ENCODE measurements at regions not wholly inside any gene's neighbourhood (a gene's known extent, or its start where the extent isn't known, plus 50 kb on each side); places are given as distances from the start of the nearest gene placed in this dataset.
"Not testable (repeated sequence)": the region's sequence is repeated elsewhere in the genome, so short reads cannot be mapped to it uniquely, and the experiment has no call there.

DNA sequence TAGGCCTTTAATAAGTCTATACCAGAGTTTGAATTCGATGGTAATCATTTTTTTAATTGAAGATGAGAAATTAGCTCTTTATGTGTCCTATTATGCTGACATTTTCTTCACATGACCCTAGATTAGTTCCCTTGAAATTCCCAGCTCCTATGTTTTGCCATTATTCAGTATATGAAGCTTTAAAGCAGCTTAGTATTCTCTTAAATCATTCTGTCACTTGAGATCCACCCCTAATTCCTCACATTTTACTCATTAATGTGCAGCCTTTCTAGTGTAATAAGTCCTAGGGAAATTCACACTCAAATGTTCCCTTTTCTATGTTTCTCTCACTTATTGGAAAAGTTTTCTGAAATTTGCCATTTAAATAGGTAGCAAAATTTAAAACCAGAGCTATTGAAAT, 704.5 kb upstream of the B3GALT2 start:
- BruUV-seq (replicated peaks), result no TSS peak
- no peak for DNase-seq (ENCODE audit: low spot score)
- Histone ChIP-seq H3K4me3 (ENCODE audit: low read depth, low read length, poor library complexity, severe bottlenecking) (no peak overlapping the region), H2AFZ (ENCODE audit: low read length) (no peak overlapping the region), H3K27ac (ENCODE audit: low read depth, low read length, poor library complexity, severe bottlenecking) (no peak overlapping the region), H3K4me2 (ENCODE audit: low read length) (no peak overlapping the region), H4K20me1 (ENCODE audit: insufficient read depth, low read length) (no peaks in the 10 kb centered on the region), H3K9me2 (ENCODE audit: insufficient read depth, low read length) (no peaks in the 10 kb centered on the region), H3K79me2 (ENCODE audit: insufficient read depth, low read depth, low read length) (no peaks in the 10 kb centered on the region), H3K9me3 (ENCODE audit: low read length) (no peaks in the 10 kb centered on the region), H3K4me1 (ENCODE audit: insufficient read depth, low read length, poor library complexity, severe bottlenecking) (no peaks in the 10 kb centered on the region), H3K36me3 (ENCODE audit: insufficient read depth, low read length) (no peaks in the 10 kb centered on the region)
- ChIA-PET CTCF (ENCODE audit: unreplicated experiment) (no interaction called here), POLR2A (interaction anchor here (0.6 to 1.2 kb wide), 4 partner anchors 26 to 563 kb away, joined by 3 to 4 read pairs (median 3); no protein-coding TSS in a partner anchor)
- TF ChIP-seq, protein P1, sequence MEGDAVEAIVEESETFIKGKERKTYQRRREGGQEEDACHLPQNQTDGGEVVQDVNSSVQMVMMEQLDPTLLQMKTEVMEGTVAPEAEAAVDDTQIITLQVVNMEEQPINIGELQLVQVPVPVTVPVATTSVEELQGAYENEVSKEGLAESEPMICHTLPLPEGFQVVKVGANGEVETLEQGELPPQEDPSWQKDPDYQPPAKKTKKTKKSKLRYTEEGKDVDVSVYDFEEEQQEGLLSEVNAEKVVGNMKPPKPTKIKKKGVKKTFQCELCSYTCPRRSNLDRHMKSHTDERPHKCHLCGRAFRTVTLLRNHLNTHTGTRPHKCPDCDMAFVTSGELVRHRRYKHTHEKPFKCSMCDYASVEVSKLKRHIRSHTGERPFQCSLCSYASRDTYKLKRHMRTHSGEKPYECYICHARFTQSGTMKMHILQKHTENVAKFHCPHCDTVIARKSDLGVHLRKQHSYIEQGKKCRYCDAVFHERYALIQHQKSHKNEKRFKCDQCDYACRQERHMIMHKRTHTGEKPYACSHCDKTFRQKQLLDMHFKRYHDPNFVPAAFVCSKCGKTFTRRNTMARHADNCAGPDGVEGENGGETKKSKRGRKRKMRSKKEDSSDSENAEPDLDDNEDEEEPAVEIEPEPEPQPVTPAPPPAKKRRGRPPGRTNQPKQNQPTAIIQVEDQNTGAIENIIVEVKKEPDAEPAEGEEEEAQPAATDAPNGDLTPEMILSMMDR (conservative IDR thresholded peaks at IDR 0.05; ENCODE audit: low read length), result no peak
- no peak for TF ChIP-seq EZH2phosphoT487 (IDR thresholded peaks at IDR 0.05; ENCODE audit: borderline replicate concordance, low read depth, low read length)
- intact Hi-C loops (cut with micrococcal nuclease; ENCODE audit: unreplicated experiment), result no loop called here

DNA sequence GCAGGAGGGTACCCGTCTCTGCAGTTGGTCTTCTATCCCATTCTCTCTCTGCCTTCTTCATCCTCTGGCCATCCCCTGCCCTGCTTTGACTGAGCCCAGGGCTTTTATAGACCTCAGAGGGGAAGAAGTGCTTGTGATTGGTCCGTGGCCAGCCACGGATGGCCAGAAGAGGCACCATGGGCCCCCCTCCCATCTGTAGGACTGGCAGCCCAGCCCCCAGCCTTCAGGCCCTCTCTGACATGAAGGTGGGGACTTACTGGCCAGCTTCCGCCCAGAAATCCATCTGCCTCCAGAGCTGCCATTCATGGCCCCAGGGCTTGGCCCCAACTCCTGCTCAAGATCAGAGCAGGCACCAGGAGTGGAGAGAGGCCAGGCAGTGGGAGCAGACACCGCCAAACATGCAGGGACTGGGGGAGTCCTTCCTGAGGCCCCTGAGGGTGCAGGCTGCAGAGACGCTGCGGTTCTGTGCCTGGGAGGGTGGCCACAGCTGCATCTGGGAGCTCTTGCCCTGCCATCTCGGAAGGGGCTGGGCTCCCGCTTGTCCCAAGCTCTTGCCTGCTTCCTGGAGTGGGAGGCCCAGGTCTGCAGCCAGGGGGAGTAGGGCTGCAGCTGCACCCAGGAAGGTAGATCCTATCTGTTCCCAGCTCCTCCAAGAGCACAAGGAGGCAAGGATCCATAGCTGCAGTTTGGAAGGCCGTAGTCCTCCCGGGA, 698.6 kb upstream of the B3GALT2 start:
- H2AFZ ChIP-seq (ENCODE audit: low read length), result no peak overlapping the region
- H3K9me2 ChIP-seq (ENCODE audit: insufficient read depth, low read length), result no peaks in the 10 kb centered on the region
- BruUV-seq (replicated peaks), result no TSS peak
- TF ChIP-seq, protein P1 (conservative IDR thresholded peaks at IDR 0.05; ENCODE audit: low read length), result no peak
- no peak for TF ChIP-seq EZH2phosphoT487 (IDR thresholded peaks at IDR 0.05; ENCODE audit: borderline replicate concordance, low read depth, low read length)
- ChIA-PET CTCF (ENCODE audit: unreplicated experiment) (no interaction called here), POLR2A (interaction anchor here (0.5 to 1.0 kb wide), 2 partner anchors 561 to 707 kb away, joined by 4 to 8 read pairs; no protein-coding TSS in a partner anchor)
- H3K79me2 ChIP-seq (ENCODE audit: insufficient read depth, low read depth, low read length), result no peaks in the 10 kb centered on the region
- H4K20me1 ChIP-seq (ENCODE audit: insufficient read depth, low read length), result no peaks in the 10 kb centered on the region
- H3K4me3 ChIP-seq (ENCODE audit: low read depth, low read length, poor library complexity, severe bottlenecking), result no peak overlapping the region
- no peak overlapping the region for H3K4me2 ChIP-seq (ENCODE audit: low read length)
- DNase-seq (ENCODE audit: low spot score), result no peak
- no peaks in the 10 kb centered on the region for H3K9me3 ChIP-seq (ENCODE audit: low read length)
- intact Hi-C loops (cut with micrococcal nuclease; ENCODE audit: unreplicated experiment), result no loop called here
- no peak overlapping the region for H3K27ac ChIP-seq (ENCODE audit: low read depth, low read length, poor library complexity, severe bottlenecking)
- no peaks in the 10 kb centered on the region for H3K36me3 ChIP-seq (ENCODE audit: insufficient read depth, low read length)
- H3K4me1 ChIP-seq (ENCODE audit: insufficient read depth, low read length, poor library complexity, severe bottlenecking), result no peaks in the 10 kb centered on the region

DNA sequence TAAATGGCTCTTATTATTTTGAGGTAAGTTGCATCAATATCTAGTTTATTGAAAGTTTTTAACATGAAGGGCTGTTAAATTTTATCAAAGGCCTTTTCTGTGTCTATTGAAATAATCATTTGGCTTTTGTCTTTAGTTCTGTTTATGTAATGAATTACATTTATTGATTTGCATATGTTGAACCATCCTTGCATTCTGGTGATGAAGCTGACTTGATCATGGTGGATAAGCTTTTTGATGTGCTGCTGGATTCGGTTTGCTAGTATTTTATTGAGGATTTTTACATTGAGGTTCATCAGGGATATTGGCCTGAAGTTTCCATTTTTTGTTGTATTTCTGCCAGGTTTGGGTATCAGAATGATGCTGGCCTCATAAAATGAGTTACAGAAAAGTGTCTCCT, 691.5 kb upstream of the B3GALT2 start:
- H3K79me2 ChIP-seq (ENCODE audit: insufficient read depth, low read depth, low read length); H4K20me1 ChIP-seq (ENCODE audit: insufficient read depth, low read length); H3K4me3 ChIP-seq (ENCODE audit: low read depth, low read length, poor library complexity, severe bottlenecking); DNase-seq (ENCODE audit: low spot score); H3K9me3 ChIP-seq (ENCODE audit: low read length); BruUV-seq (replicated peaks); intact Hi-C loops (cut with micrococcal nuclease; ENCODE audit: unreplicated experiment); CTCF ChIA-PET (ENCODE audit: unreplicated experiment); H3K36me3 ChIP-seq (ENCODE audit: insufficient read depth, low read length); H3K4me1 ChIP-seq (ENCODE audit: insufficient read depth, low read length, poor library complexity, severe bottlenecking); H3K27ac ChIP-seq (ENCODE audit: low read depth, low read length, poor library complexity, severe bottlenecking); H3K9me2 ChIP-seq (ENCODE audit: insufficient read depth, low read length); H3K4me2 ChIP-seq (ENCODE audit: low read length); H2AFZ ChIP-seq (ENCODE audit: low read length): not testable (repeated sequence)
- POLR2A ChIA-PET, result interaction anchor here (1.0 to 1.2 kb wide), 2 partner anchors 10 to 147 kb away, joined by 3 to 4 read pairs; no protein-coding TSS in a partner anchor
